WTC11 (cell line): ENCODE measurements at regions not wholly inside any gene's neighbourhood (a gene's known extent, or its start where the extent isn't known, plus 50 kb on each side); places are given as distances from the start of the nearest gene placed in this dataset.
"Not testable (repeated sequence)": the region's sequence is repeated elsewhere in the genome, so short reads cannot be mapped to it uniquely, and the experiment has no call there.

Experiments
- CBFB ChIP-seq: sonication (generic); formaldehyde crosslinking; IDR thresholded peaks from 2 replicates; pipeline ENCODE4 v1.8.1; 2022; ENCODE audit warnings: mild to moderate bottlenecking, low read depth, missing genetic modification reagents
- CREB1 ChIP-seq: sonication (generic); formaldehyde crosslinking; IDR thresholded peaks from 2 replicates; pipeline ENCODE4 v1.8.0; 2023; ENCODE audit warnings: mild to moderate bottlenecking, missing genetic modification reagents
- ESRRA ChIP-seq: sonication (generic); formaldehyde crosslinking; IDR thresholded peaks from 2 replicates; pipeline ENCODE4 v1.8.1; 2022; ENCODE audit warnings: mild to moderate bottlenecking, missing genetic modification reagents, borderline replicate concordance
- GRHL2 ChIP-seq: fragments of 250-450 bp; sonication (Bioruptor Pico); IDR thresholded peaks from 2 replicates; pipeline ENCODE4 v1.8.0; 2022; ENCODE audit warnings: mild to moderate bottlenecking, moderate library complexity; ENCODE audit not compliant: insufficient replicate concordance, severe bottlenecking
- GTF2I ChIP-seq: fragments of 250-450 bp; sonication (Bioruptor Pico); conservative IDR thresholded peaks from 2 replicates; pipeline ENCODE4 v1.4.0; 2021; ENCODE audit warnings: mild to moderate bottlenecking
- NR3C1 ChIP-seq: sonication (generic); formaldehyde crosslinking; conservative IDR thresholded peaks from 2 replicates; pipeline ENCODE4 v1.8.1; 2023; ENCODE audit warnings: low read depth, mild to moderate bottlenecking, missing genetic modification reagents
- ZNF232 ChIP-seq: sonication (generic); formaldehyde crosslinking; IDR thresholded peaks from 2 replicates; pipeline ENCODE4 v1.8.0; 2022; ENCODE audit warnings: mild to moderate bottlenecking, missing genetic modification reagents
- TF ChIP-seq, protein P1 (sequence below): fragments of 200-600 bp; IDR thresholded peaks from 2 replicates; pipeline ENCODE4 v1.8.0; 2022; ENCODE audit warnings: antibody characterized with exemption
- TF ChIP-seq, protein P2 (sequence below): sonication (generic); formaldehyde crosslinking; IDR thresholded peaks from 2 replicates; pipeline ENCODE4 v1.8.1; 2022; ENCODE audit warnings: mild to moderate bottlenecking, moderate library complexity, missing genetic modification reagents
- TF ChIP-seq, protein P3 (sequence below): sonication (generic); formaldehyde crosslinking; IDR thresholded peaks from 2 replicates; pipeline ENCODE4 v1.8.0; 2022; ENCODE audit warnings: missing genetic modification reagents
- TF ChIP-seq, protein P4 (sequence below): fragments of 250-450 bp; sonication (Bioruptor Pico); IDR thresholded peaks from 2 replicates; pipeline ENCODE4 v1.9.0; 2021; ENCODE audit warnings: mild to moderate bottlenecking
- TF ChIP-seq, protein P5 (sequence below): sonication (generic); formaldehyde crosslinking; IDR thresholded peaks from 2 replicates; pipeline ENCODE4 v1.8.1; 2023; ENCODE audit warnings: mild to moderate bottlenecking, missing genetic modification reagents, borderline replicate concordance
- TF ChIP-seq, protein P6 (sequence below): sonication (generic); formaldehyde crosslinking; IDR thresholded peaks from 2 replicates; pipeline ENCODE4 v1.8.1; 2023; ENCODE audit warnings: mild to moderate bottlenecking, missing genetic modification reagents, moderate library complexity

DNA sequence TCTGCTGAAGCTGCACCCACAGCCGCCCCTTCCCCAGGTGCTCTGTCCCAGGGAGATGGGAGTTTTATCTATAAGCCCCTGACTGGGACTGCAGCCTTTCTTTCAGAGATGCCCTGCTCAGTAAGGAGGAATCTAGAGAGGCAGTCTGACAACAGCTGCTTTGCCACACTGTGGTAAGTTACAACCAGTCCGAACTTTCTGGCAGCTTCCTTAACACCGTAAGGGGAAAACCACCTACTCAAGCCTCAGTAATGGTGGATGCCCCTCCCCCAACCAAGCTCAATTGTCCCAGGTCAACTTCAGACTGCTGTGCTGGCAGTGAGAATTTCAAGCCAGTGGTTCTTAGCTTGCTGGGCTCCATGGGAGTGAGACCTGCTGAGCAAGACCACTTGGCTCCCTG is 129.7 kb downstream of the DUSP6 start:
- TF ChIP-seq CREB1; GTF2I (CRISPR knock-in tag); CBFB (CRISPR knock-in tag); NR3C1 (CRISPR knock-in tag); ZNF232; GRHL2; ESRRA: not testable (repeated sequence)
- TF ChIP-seq, protein P1, sequence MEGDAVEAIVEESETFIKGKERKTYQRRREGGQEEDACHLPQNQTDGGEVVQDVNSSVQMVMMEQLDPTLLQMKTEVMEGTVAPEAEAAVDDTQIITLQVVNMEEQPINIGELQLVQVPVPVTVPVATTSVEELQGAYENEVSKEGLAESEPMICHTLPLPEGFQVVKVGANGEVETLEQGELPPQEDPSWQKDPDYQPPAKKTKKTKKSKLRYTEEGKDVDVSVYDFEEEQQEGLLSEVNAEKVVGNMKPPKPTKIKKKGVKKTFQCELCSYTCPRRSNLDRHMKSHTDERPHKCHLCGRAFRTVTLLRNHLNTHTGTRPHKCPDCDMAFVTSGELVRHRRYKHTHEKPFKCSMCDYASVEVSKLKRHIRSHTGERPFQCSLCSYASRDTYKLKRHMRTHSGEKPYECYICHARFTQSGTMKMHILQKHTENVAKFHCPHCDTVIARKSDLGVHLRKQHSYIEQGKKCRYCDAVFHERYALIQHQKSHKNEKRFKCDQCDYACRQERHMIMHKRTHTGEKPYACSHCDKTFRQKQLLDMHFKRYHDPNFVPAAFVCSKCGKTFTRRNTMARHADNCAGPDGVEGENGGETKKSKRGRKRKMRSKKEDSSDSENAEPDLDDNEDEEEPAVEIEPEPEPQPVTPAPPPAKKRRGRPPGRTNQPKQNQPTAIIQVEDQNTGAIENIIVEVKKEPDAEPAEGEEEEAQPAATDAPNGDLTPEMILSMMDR, result not testable (repeated sequence)
- TF ChIP-seq, protein P2, sequence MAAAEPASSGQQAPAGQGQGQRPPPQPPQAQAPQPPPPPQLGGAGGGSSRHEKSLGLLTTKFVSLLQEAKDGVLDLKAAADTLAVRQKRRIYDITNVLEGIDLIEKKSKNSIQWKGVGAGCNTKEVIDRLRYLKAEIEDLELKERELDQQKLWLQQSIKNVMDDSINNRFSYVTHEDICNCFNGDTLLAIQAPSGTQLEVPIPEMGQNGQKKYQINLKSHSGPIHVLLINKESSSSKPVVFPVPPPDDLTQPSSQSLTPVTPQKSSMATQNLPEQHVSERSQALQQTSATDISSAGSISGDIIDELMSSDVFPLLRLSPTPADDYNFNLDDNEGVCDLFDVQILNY (CRISPR knock-in tag), result not testable (repeated sequence)
- TF ChIP-seq, protein P3, sequence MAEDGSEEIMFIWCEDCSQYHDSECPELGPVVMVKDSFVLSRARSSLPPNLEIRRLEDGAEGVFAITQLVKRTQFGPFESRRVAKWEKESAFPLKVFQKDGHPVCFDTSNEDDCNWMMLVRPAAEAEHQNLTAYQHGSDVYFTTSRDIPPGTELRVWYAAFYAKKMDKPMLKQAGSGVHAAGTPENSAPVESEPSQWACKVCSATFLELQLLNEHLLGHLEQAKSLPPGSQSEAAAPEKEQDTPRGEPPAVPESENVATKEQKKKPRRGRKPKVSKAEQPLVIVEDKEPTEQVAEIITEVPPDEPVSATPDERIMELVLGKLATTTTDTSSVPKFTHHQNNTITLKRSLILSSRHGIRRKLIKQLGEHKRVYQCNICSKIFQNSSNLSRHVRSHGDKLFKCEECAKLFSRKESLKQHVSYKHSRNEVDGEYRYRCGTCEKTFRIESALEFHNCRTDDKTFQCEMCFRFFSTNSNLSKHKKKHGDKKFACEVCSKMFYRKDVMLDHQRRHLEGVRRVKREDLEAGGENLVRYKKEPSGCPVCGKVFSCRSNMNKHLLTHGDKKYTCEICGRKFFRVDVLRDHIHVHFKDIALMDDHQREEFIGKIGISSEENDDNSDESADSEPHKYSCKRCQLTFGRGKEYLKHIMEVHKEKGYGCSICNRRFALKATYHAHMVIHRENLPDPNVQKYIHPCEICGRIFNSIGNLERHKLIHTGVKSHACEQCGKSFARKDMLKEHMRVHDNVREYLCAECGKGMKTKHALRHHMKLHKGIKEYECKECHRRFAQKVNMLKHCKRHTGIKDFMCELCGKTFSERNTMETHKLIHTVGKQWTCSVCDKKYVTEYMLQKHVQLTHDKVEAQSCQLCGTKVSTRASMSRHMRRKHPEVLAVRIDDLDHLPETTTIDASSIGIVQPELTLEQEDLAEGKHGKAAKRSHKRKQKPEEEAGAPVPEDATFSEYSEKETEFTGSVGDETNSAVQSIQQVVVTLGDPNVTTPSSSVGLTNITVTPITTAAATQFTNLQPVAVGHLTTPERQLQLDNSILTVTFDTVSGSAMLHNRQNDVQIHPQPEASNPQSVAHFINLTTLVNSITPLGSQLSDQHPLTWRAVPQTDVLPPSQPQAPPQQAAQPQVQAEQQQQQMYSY, result not testable (repeated sequence)
- TF ChIP-seq, protein P4, sequence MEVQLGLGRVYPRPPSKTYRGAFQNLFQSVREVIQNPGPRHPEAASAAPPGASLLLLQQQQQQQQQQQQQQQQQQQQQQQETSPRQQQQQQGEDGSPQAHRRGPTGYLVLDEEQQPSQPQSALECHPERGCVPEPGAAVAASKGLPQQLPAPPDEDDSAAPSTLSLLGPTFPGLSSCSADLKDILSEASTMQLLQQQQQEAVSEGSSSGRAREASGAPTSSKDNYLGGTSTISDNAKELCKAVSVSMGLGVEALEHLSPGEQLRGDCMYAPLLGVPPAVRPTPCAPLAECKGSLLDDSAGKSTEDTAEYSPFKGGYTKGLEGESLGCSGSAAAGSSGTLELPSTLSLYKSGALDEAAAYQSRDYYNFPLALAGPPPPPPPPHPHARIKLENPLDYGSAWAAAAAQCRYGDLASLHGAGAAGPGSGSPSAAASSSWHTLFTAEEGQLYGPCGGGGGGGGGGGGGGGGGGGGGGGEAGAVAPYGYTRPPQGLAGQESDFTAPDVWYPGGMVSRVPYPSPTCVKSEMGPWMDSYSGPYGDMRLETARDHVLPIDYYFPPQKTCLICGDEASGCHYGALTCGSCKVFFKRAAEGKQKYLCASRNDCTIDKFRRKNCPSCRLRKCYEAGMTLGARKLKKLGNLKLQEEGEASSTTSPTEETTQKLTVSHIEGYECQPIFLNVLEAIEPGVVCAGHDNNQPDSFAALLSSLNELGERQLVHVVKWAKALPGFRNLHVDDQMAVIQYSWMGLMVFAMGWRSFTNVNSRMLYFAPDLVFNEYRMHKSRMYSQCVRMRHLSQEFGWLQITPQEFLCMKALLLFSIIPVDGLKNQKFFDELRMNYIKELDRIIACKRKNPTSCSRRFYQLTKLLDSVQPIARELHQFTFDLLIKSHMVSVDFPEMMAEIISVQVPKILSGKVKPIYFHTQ (CRISPR knock-in tag), result not testable (repeated sequence)
- TF ChIP-seq, protein P5, sequence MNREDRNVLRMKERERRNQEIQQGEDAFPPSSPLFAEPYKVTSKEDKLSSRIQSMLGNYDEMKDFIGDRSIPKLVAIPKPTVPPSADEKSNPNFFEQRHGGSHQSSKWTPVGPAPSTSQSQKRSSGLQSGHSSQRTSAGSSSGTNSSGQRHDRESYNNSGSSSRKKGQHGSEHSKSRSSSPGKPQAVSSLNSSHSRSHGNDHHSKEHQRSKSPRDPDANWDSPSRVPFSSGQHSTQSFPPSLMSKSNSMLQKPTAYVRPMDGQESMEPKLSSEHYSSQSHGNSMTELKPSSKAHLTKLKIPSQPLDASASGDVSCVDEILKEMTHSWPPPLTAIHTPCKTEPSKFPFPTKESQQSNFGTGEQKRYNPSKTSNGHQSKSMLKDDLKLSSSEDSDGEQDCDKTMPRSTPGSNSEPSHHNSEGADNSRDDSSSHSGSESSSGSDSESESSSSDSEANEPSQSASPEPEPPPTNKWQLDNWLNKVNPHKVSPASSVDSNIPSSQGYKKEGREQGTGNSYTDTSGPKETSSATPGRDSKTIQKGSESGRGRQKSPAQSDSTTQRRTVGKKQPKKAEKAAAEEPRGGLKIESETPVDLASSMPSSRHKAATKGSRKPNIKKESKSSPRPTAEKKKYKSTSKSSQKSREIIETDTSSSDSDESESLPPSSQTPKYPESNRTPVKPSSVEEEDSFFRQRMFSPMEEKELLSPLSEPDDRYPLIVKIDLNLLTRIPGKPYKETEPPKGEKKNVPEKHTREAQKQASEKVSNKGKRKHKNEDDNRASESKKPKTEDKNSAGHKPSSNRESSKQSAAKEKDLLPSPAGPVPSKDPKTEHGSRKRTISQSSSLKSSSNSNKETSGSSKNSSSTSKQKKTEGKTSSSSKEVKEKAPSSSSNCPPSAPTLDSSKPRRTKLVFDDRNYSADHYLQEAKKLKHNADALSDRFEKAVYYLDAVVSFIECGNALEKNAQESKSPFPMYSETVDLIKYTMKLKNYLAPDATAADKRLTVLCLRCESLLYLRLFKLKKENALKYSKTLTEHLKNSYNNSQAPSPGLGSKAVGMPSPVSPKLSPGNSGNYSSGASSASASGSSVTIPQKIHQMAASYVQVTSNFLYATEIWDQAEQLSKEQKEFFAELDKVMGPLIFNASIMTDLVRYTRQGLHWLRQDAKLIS (CRISPR knock-in tag), result not testable (repeated sequence)
- TF ChIP-seq, protein P6, sequence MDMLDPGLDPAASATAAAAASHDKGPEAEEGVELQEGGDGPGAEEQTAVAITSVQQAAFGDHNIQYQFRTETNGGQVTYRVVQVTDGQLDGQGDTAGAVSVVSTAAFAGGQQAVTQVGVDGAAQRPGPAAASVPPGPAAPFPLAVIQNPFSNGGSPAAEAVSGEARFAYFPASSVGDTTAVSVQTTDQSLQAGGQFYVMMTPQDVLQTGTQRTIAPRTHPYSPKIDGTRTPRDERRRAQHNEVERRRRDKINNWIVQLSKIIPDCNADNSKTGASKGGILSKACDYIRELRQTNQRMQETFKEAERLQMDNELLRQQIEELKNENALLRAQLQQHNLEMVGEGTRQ (CRISPR knock-in tag), result not testable (repeated sequence)
